ENCODE measurements at regions not wholly inside any gene's neighbourhood (a gene's known extent, or its start where the extent isn't known, plus 50 kb on each side); places are given as distances from the start of the nearest gene placed in this dataset.

DNA sequence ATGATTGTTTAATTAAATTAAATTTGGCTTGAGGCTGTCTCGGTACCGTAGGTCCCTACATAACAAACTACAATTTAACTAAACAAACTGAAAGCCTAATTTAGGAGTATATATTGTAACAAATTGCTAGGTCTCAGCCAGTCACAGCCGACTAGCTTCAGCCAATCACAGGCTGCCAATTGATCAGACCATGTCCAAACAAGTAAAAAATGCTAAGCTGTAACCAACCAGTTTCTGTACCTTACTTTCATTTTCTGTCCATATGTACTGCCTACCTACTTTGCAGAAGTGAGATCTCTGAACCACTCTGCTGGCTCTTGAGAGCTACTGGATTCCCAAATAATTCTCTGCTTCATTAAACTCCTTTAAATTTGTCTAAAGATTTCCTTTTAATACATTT is 648.0 kb upstream of the GJE1 start:
- Histone ChIP-seq H3K36me3 (ENCODE audit: control insufficient read depth, insufficient read depth, low read length) (no peaks in the 10 kb centered on the region), H3K4me1 (ENCODE audit: control insufficient read depth, insufficient read depth, low read length) (no peaks in the 10 kb centered on the region), H3K4me3 (ENCODE audit: low read length) (no peak overlapping the region), H3K9ac (ENCODE audit: extremely low read depth, low read length, poor library complexity, severe bottlenecking) (no peak overlapping the region), H3K27me3 (ENCODE audit: control insufficient read depth, insufficient read depth, low read length, poor library complexity, severe bottlenecking) (no peaks in the 10 kb centered on the region), H3K27ac (ENCODE audit: low read depth, low read length) (no peak overlapping the region), H3K9me3 (ENCODE audit: control insufficient read depth, low read length) (no peaks in the 10 kb centered on the region)
- no peak overlapping the region for H3K27ac Mint-ChIP-seq
- WGBS, 2 experiments (ENCODE audit: insufficient coverage in 1 of 2, insufficient read length in 1 of 2), result 78 to 100% methylated on average over 1 to 3 of the region's 3 CpGs
- H3K4me3 Mint-ChIP-seq, result no peak overlapping the region
- H3K27me3 Mint-ChIP-seq (ENCODE audit: insufficient read depth), result no peaks in the 10 kb centered on the region
- TF ChIP-seq, protein P1, sequence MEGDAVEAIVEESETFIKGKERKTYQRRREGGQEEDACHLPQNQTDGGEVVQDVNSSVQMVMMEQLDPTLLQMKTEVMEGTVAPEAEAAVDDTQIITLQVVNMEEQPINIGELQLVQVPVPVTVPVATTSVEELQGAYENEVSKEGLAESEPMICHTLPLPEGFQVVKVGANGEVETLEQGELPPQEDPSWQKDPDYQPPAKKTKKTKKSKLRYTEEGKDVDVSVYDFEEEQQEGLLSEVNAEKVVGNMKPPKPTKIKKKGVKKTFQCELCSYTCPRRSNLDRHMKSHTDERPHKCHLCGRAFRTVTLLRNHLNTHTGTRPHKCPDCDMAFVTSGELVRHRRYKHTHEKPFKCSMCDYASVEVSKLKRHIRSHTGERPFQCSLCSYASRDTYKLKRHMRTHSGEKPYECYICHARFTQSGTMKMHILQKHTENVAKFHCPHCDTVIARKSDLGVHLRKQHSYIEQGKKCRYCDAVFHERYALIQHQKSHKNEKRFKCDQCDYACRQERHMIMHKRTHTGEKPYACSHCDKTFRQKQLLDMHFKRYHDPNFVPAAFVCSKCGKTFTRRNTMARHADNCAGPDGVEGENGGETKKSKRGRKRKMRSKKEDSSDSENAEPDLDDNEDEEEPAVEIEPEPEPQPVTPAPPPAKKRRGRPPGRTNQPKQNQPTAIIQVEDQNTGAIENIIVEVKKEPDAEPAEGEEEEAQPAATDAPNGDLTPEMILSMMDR (conservative IDR thresholded peaks at IDR 0.05), result no peak
- DNase-seq, result no peak
- no peaks in the 10 kb centered on the region for H3K9me3 Mint-ChIP-seq
- H3K4me1 Mint-ChIP-seq, result no peaks in the 10 kb centered on the region
- no peaks in the 10 kb centered on the region for H3K36me3 Mint-ChIP-seq (ENCODE audit: low read depth)

DNA sequence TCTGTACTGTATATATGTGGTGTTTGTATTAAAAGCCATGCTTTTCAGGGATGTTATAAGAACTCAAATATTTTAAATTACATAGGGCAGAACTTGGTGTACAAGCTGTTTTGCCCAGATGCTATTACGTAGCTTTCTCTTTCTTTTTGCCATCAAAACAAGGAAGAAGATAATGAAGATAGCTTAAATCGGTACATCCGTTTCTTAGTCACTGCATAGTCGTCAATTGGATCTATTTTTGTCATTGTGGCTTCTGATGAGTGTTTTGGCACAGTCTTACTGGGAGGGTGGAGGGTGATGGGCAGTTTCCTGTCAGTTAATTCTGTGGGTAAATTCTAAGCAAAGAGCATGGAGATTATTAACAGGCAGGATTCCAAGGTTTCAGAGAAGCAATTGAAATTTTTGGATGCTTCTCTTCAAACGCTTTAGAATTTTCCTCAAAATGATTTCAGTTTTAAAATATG is 649.1 kb upstream of the GJE1 start:
- TF ChIP-seq, protein P1 (conservative IDR thresholded peaks at IDR 0.05), result no peak
- 75 to 90% methylated on average over 2 to 5 of the region's 5 CpGs for WGBS, 2 experiments (ENCODE audit: insufficient coverage in 1 of 2, insufficient read length in 1 of 2)
- Histone ChIP-seq H3K27me3 (ENCODE audit: control insufficient read depth, insufficient read depth, low read length, poor library complexity, severe bottlenecking) (no peaks in the 10 kb centered on the region), H3K9me3 (ENCODE audit: control insufficient read depth, low read length) (no peaks in the 10 kb centered on the region), H3K4me3 (ENCODE audit: low read length) (no peak overlapping the region), H3K36me3 (ENCODE audit: control insufficient read depth, insufficient read depth, low read length) (no peaks in the 10 kb centered on the region), H3K4me1 (ENCODE audit: control insufficient read depth, insufficient read depth, low read length) (no peaks in the 10 kb centered on the region), H3K9ac (ENCODE audit: extremely low read depth, low read length, poor library complexity, severe bottlenecking) (no peak overlapping the region), H3K27ac (ENCODE audit: low read depth, low read length) (peak overlapping the region; percentile 75)
- H3K27me3 Mint-ChIP-seq (ENCODE audit: insufficient read depth), result no peaks in the 10 kb centered on the region
- H3K4me3 Mint-ChIP-seq, result no peak overlapping the region
- no peak overlapping the region for H3K27ac Mint-ChIP-seq
- H3K36me3 Mint-ChIP-seq (ENCODE audit: low read depth), result no peaks in the 10 kb centered on the region
- H3K9me3 Mint-ChIP-seq, result no peaks in the 10 kb centered on the region
- DNase-seq, result no peak
- no peaks in the 10 kb centered on the region for H3K4me1 Mint-ChIP-seq

DNA sequence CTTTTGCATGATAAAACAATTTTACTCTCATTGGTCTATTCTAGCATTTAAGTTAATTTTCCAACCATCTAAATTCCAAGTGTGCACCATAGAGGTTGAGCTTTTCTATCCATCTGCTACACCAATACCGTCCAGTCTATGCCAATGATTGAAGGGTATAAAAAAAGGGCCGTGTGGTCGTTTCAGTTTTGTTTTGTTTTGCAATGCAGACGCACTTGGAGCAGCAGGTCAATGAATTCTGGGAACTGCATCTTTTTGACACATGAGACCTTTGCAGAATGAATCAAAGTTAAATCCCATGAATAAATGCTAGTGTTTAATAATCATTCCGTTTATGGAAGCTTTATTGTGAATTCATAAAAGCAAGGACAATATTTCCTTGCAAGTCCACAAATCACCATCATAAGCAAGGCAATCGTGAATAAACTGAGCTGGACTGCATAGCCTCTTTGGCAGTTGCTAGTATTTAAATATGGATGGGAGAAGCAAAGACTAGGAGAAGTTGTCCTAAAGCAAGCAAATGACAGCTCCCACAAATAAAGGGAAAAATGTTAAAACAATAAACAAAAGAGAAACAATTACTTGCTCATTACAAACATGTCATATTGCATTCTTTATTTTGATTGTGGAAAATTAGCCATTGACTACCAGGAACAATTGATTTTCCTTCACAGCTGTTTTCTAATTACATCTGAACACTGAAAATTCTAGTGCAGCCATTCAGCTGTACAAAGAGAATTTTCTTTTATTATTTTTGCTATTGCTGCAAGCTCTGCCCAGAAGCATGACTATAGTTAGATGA is 649.7 kb upstream of the GJE1 start:
- no peaks in the 10 kb centered on the region for H3K36me3 Mint-ChIP-seq (ENCODE audit: low read depth)

More for the DNA sequence above, 649.7 kb upstream of the GJE1 start:
- no peak for DNase-seq
- Histone ChIP-seq H3K9me3 (ENCODE audit: control insufficient read depth, low read length) (no peaks in the 10 kb centered on the region), H3K9ac (ENCODE audit: extremely low read depth, low read length, poor library complexity, severe bottlenecking) (no peak overlapping the region), H3K4me3 (ENCODE audit: low read length) (no peak overlapping the region), H3K27ac (ENCODE audit: low read depth, low read length) (peak overlapping the region; percentile 75), H3K36me3 (ENCODE audit: control insufficient read depth, insufficient read depth, low read length) (no peaks in the 10 kb centered on the region), H3K4me1 (ENCODE audit: control insufficient read depth, insufficient read depth, low read length) (no peaks in the 10 kb centered on the region), H3K27me3 (ENCODE audit: control insufficient read depth, insufficient read depth, low read length, poor library complexity, severe bottlenecking) (no peaks in the 10 kb centered on the region)
- H3K4me3 Mint-ChIP-seq, result no peak overlapping the region
- TF ChIP-seq, protein P1 (conservative IDR thresholded peaks at IDR 0.05), result no peak
- no peaks in the 10 kb centered on the region for H3K9me3 Mint-ChIP-seq
- WGBS, 2 experiments (ENCODE audit: insufficient coverage in 1 of 2, insufficient read length in 1 of 2), result 80 to 96% methylated on average over 1 to 6 of the region's 6 CpGs
- H3K4me1 Mint-ChIP-seq, result no peaks in the 10 kb centered on the region
- H3K27ac Mint-ChIP-seq, result no peak overlapping the region
- no peaks in the 10 kb centered on the region for H3K27me3 Mint-ChIP-seq (ENCODE audit: insufficient read depth)

Data from endodermal cell (in vitro differentiated cells).